ENCODE measurements at regions not wholly inside any gene's neighbourhood (a gene's known extent, or its start where the extent isn't known, plus 50 kb on each side); places are given as distances from the start of the nearest gene placed in this dataset.

GRCh38 chr2:128444816-128445522, 126.3 kb upstream of the HS6ST1 start:
- Mint-ChIP-seq H3K27ac (no peak overlapping the region), H3K4me3 (no peak overlapping the region), H3K4me1 (ENCODE audit: low read depth) (no peaks in the 10 kb centered on the region), H3K27me3 (ENCODE audit: low read depth) (no peaks in the 10 kb centered on the region), H3K36me3 (ENCODE audit: insufficient read depth in 2 of 2) (no peaks in the 10 kb centered on the region), H3K9me3 (no peaks in the 10 kb centered on the region)
- ATAC-seq (replicated peaks in 1 of 2) (no peak), DNase-seq (no peak)

- DNase-seq (no peak), ATAC-seq (replicated peaks in 1 of 2) (no peak)
- H3K27ac Mint-ChIP-seq = no peak overlapping the region
- no peaks in the 10 kb centered on the region for H3K36me3 Mint-ChIP-seq (ENCODE audit: insufficient read depth in 2 of 2)
- H3K4me1 Mint-ChIP-seq (ENCODE audit: low read depth) = no peaks in the 10 kb centered on the region
- no peaks in the 10 kb centered on the region for H3K9me3 Mint-ChIP-seq
- H3K27me3 Mint-ChIP-seq (ENCODE audit: low read depth) = no peaks in the 10 kb centered on the region
- no peak overlapping the region for H3K4me3 Mint-ChIP-seq
Observed at GRCh38 chr2:128445523-128445900, 126.8 kb upstream of the HS6ST1 start.

GRCh38 chr2:128446049-128446873, 127.6 kb upstream of the HS6ST1 start:
- H3K4me1 Mint-ChIP-seq (ENCODE audit: low read depth) = no peaks in the 10 kb centered on the region
- H3K27me3 Mint-ChIP-seq (ENCODE audit: low read depth) = no peaks in the 10 kb centered on the region
- DNase-seq (no peak), ATAC-seq (replicated peaks in 1 of 2) (no peak)
- no peak overlapping the region for H3K4me3 Mint-ChIP-seq
- no peaks in the 10 kb centered on the region for H3K9me3 Mint-ChIP-seq
- H3K27ac Mint-ChIP-seq = no peak overlapping the region
- H3K36me3 Mint-ChIP-seq (ENCODE audit: insufficient read depth in 2 of 2) = no peaks in the 10 kb centered on the region

- H3K9me3 Mint-ChIP-seq = no peaks in the 10 kb centered on the region
- ATAC-seq (replicated peaks in 1 of 2) = no peak
- no peak overlapping the region for H3K27ac Mint-ChIP-seq
- H3K36me3 Mint-ChIP-seq (ENCODE audit: insufficient read depth in 2 of 2) = no peaks in the 10 kb centered on the region
- H3K4me3 Mint-ChIP-seq = no peak overlapping the region
- no peak for DNase-seq
- no peaks in the 10 kb centered on the region for H3K27me3 Mint-ChIP-seq (ENCODE audit: low read depth)
- H3K4me1 Mint-ChIP-seq (ENCODE audit: low read depth) = no peaks in the 10 kb centered on the region
Observed at GRCh38 chr2:128446874-128447537, 128.3 kb upstream of the HS6ST1 start.

- Mint-ChIP-seq H3K27me3 (ENCODE audit: low read depth) (no peaks in the 10 kb centered on the region), H3K9me3 (peaks cover 0 to 4% of the 10 kb centered on the region in 2 donors)
Observed at GRCh38 chr2:128447538-128447995, 128.9 kb upstream of the HS6ST1 start.

GRCh38 chr2:128448331-128449225, 129.9 kb upstream of the HS6ST1 start:
- peaks cover 0 to 4% of the 10 kb centered on the region in 2 donors for H3K9me3 Mint-ChIP-seq
- no peaks in the 10 kb centered on the region for H3K4me1 Mint-ChIP-seq (ENCODE audit: low read depth)
- H3K36me3 Mint-ChIP-seq (ENCODE audit: insufficient read depth in 2 of 2) = no peaks in the 10 kb centered on the region
- H3K27ac Mint-ChIP-seq = no peak overlapping the region
- ATAC-seq (replicated peaks in 1 of 2) (no peak), DNase-seq (no peak)
- H3K4me3 Mint-ChIP-seq = no peak overlapping the region
- H3K27me3 Mint-ChIP-seq (ENCODE audit: low read depth) = no peaks in the 10 kb centered on the region

More at GRCh38 chr2:128447538-128447995, 128.9 kb upstream of the HS6ST1 start:
- DNase-seq = no peak
- H3K27ac Mint-ChIP-seq = no peak overlapping the region
- H3K4me1 Mint-ChIP-seq (ENCODE audit: low read depth) = no peaks in the 10 kb centered on the region
- ATAC-seq (replicated peaks in 1 of 2) = no peak
- H3K36me3 Mint-ChIP-seq (ENCODE audit: insufficient read depth in 2 of 2) = no peaks in the 10 kb centered on the region
- H3K4me3 Mint-ChIP-seq = no peak overlapping the region

GRCh38 chr2:128449226-128450061, 130.8 kb upstream of the HS6ST1 start:
- no peak for DNase-seq
- H3K4me1 Mint-ChIP-seq (ENCODE audit: low read depth) = no peaks in the 10 kb centered on the region
- no peak overlapping the region for H3K4me3 Mint-ChIP-seq
- no peak for ATAC-seq (replicated peaks in 1 of 2)
- no peaks in the 10 kb centered on the region for H3K36me3 Mint-ChIP-seq (ENCODE audit: insufficient read depth in 2 of 2)
- no peaks in the 10 kb centered on the region for H3K27me3 Mint-ChIP-seq (ENCODE audit: low read depth)
- no peak overlapping the region for H3K27ac Mint-ChIP-seq
- H3K9me3 Mint-ChIP-seq = peaks cover 0 to 4% of the 10 kb centered on the region in 2 donors

GRCh38 chr2:128450211-128451024, 131.8 kb upstream of the HS6ST1 start:
- ATAC-seq (replicated peaks in 1 of 2) (no peak), DNase-seq (no peak)
- no peak overlapping the region for H3K4me3 Mint-ChIP-seq

GRCh38 chr2:128451084-128452023, 132.7 kb upstream of the HS6ST1 start:
- H3K27ac Mint-ChIP-seq = no peak overlapping the region
- DNase-seq = no peak

More at GRCh38 chr2:128450211-128451024, 131.8 kb upstream of the HS6ST1 start:
- Mint-ChIP-seq H3K27me3 (ENCODE audit: low read depth) (peaks cover 6% of the 10 kb centered on the region), H3K4me1 (ENCODE audit: low read depth) (no peaks in the 10 kb centered on the region), H3K36me3 (ENCODE audit: insufficient read depth in 2 of 2) (no peaks in the 10 kb centered on the region), H3K27ac (no peak overlapping the region), H3K9me3 (peaks cover 0 to 4% of the 10 kb centered on the region in 2 donors)

GRCh38 chr2:128452024-128452411, 133.3 kb upstream of the HS6ST1 start:
- Mint-ChIP-seq H3K27ac (no peak overlapping the region), H3K4me1 (ENCODE audit: low read depth) (no peaks in the 10 kb centered on the region), H3K4me3 (no peak overlapping the region), H3K27me3 (ENCODE audit: low read depth) (peaks cover 10% of the 10 kb centered on the region), H3K36me3 (ENCODE audit: insufficient read depth in 2 of 2) (no peaks in the 10 kb centered on the region), H3K9me3 (peaks cover 0 to 4% of the 10 kb centered on the region in 2 donors)
- ATAC-seq (replicated peaks in 1 of 2) (no peak), DNase-seq (no peak)

More at GRCh38 chr2:128451084-128452023, 132.7 kb upstream of the HS6ST1 start:
- H3K36me3 Mint-ChIP-seq (ENCODE audit: insufficient read depth in 2 of 2) = no peaks in the 10 kb centered on the region
- H3K4me1 Mint-ChIP-seq (ENCODE audit: low read depth) = no peaks in the 10 kb centered on the region
- H3K9me3 Mint-ChIP-seq = peaks cover 0 to 4% of the 10 kb centered on the region in 2 donors
- no peak overlapping the region for H3K4me3 Mint-ChIP-seq
- H3K27me3 Mint-ChIP-seq (ENCODE audit: low read depth) = peaks cover 6% of the 10 kb centered on the region
- ATAC-seq (replicated peaks in 1 of 2) = no peak
